ENCODE measurements at regions not wholly inside any gene's neighbourhood (a gene's known extent, or its start where the extent isn't known, plus 50 kb on each side); places are given as distances from the start of the nearest gene placed in this dataset.

- no peak for TF ChIP-seq CTCF (IDR thresholded peaks at IDR 0.05; ENCODE audit: low read depth, low read length, missing control alignments)
- H3K4me3 ChIP-seq (ENCODE audit: low read depth, low read length): no peak overlapping the region
- in situ Hi-C loops (cut with HindIII; ENCODE audit: low sequenced_read_pairs): no loop called here
- DNase-seq (ENCODE audit: low read depth): no peak
Measured at GRCh38 chr21:43280949-43281633, 112.3 kb downstream of the CRYAA start.

GRCh38 chr21:43279578-43279894 lies 110.7 kb downstream of the CRYAA start:
- H3K4me3 ChIP-seq (ENCODE audit: low read depth, low read length): no peak overlapping the region
- DNase-seq (ENCODE audit: low read depth): no peak
- in situ Hi-C loops (cut with HindIII; ENCODE audit: low sequenced_read_pairs): no loop called here
- TF ChIP-seq CTCF (IDR thresholded peaks at IDR 0.05; ENCODE audit: low read depth, low read length, missing control alignments): no peak

- DNase-seq (ENCODE audit: low read depth): no peak
- in situ Hi-C loops (cut with HindIII; ENCODE audit: low sequenced_read_pairs): no loop called here
- no peak for TF ChIP-seq CTCF (IDR thresholded peaks at IDR 0.05; ENCODE audit: low read depth, low read length, missing control alignments)
- no peak overlapping the region for H3K4me3 ChIP-seq (ENCODE audit: low read depth, low read length)
Measured at GRCh38 chr21:43278766-43279577, 110.2 kb downstream of the CRYAA start.

GRCh38 chr21:43278359-43278758 lies 109.6 kb downstream of the CRYAA start:
- TF ChIP-seq CTCF (IDR thresholded peaks at IDR 0.05; ENCODE audit: low read depth, low read length, missing control alignments): no peak
- in situ Hi-C loops (cut with HindIII; ENCODE audit: low sequenced_read_pairs): no loop called here

GRCh38 chr21:43277481-43278351 lies 108.9 kb downstream of the CRYAA start:
- TF ChIP-seq CTCF (IDR thresholded peaks at IDR 0.05; ENCODE audit: low read depth, low read length, missing control alignments): no peak
- no peak for DNase-seq (ENCODE audit: low read depth)
- H3K4me3 ChIP-seq (ENCODE audit: low read depth, low read length): no peak overlapping the region
- in situ Hi-C loops (cut with HindIII; ENCODE audit: low sequenced_read_pairs): no loop called here

More at GRCh38 chr21:43278359-43278758, 109.6 kb downstream of the CRYAA start:
- no peak overlapping the region for H3K4me3 ChIP-seq (ENCODE audit: low read depth, low read length)
- DNase-seq (ENCODE audit: low read depth): no peak

GRCh38 chr21:43276811-43277210 lies 108.0 kb downstream of the CRYAA start:
- in situ Hi-C loops (cut with HindIII; ENCODE audit: low sequenced_read_pairs): no loop called here
- H3K4me3 ChIP-seq (ENCODE audit: low read depth, low read length): no peak overlapping the region
- no peak for DNase-seq (ENCODE audit: low read depth)
- no peak for TF ChIP-seq CTCF (IDR thresholded peaks at IDR 0.05; ENCODE audit: low read depth, low read length, missing control alignments)
